GM13976 (cell line): ENCODE measurements at regions not wholly inside any gene's neighbourhood (a gene's known extent, or its start where the extent isn't known, plus 50 kb on each side); places are given as distances from the start of the nearest gene placed in this dataset.

Experiments
- DNase-seq: peaks from one replicate; pipeline ENCODE4 v3.0.0; 2012; ENCODE audit warnings: low spot score
- CTCF ChIP-seq: IDR thresholded peaks from 2 replicates; pipeline ENCODE4 v1.5.1; 2012; ENCODE audit warnings: borderline replicate concordance, mild to moderate bottlenecking; ENCODE audit not compliant: insufficient read depth; ENCODE audit errors: extremely low read depth, missing control alignments, control extremely low read depth
- in situ Hi-C: fragments of 300-500 bp; cut with MboI; formaldehyde crosslinking; loops from one replicate; pipeline ENCODE4 v1.12.0; 2022; ENCODE audit warnings: low sequenced_read_pairs, mixed read lengths, inconsistent platforms; ENCODE audit not compliant: unreplicated experiment

DNA sequence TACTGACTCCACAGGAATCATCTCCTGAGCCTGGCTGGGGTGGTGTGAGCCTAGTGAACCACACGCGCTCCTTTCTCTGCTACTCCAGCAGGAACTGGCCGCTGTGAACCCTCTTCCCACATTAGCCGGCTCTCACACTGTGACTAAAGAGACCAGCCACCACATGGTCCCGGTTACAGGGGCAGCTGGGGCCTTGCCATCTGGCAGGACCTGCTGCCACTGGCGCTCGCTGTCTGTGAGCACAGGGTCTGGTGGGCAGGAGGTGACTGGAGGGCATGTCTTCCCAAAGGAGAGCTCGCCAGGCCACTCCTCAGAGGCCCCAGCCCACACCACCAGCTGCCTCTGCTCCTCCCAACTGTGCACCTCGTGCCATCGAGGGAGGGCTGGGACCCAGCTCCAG lies 99.3 kb downstream of the SINHCAF start:
- no peak for DNase-seq
- TF ChIP-seq CTCF, result no peak
- in situ Hi-C loops, result loop anchor here (25.0 kb wide), 1 partner anchor 114 kb away; no protein-coding TSS in a partner anchor

GRCh38 chr12:31227401-31227981 lies 98.5 kb downstream of the SINHCAF start:
- TF ChIP-seq CTCF, result no peak
- in situ Hi-C loops, result loop anchor here (25.0 kb wide), 1 partner anchor 115 kb away; no protein-coding TSS in a partner anchor
- DNase-seq, result no peak

DNA sequence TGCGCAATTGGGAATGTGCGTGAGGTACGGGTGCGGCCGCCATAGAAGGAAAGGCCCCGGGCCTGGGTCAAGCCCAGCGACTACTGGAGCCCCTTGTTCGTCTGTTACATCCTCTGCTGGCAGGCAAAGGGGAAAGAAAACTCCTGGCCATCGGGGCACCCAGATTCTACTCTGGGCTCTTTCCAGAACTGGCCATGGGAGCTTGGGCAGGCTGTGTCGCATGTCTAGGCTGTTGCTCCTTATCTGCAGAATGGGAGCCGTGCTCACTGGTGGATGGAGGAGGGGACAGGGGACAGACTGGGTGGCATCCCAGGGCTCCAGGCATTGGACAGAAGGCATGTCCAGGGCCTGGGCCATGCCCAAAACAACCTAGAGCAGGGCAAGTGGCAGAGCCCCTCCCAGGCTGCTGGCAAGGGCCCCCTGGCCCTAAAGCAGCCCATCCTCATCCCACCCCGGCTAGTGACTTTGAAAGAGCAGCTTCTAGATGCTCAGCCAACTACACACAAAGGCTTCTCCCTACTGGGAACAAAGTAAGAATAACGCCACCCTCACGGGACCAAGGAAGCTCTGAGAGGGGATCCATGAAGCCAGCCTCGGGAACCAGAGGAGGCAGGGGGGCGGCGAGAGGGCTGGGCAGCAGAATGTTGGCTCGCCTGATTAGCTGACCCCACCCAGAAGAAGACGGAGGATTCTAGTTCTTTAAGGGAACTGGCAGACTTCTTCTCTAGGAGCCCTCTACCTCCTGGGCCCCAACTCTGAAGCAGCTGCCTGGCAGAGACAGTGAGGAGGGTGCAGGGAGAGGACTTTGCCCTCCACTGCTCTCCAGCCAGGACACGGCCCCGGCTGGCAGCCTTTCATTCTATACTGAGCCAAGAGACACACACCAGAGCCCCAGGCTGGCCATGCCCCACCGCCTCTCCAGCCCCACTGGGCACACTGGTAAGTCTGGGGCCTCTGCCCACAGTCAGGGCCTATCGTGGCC lies 96.8 kb downstream of the SINHCAF start:
- DNase-seq, result no peak
- in situ Hi-C loops, result loop anchor here (25.0 kb wide), 1 partner anchor 117 kb away; no protein-coding TSS in a partner anchor
- no peak for TF ChIP-seq CTCF

DNA sequence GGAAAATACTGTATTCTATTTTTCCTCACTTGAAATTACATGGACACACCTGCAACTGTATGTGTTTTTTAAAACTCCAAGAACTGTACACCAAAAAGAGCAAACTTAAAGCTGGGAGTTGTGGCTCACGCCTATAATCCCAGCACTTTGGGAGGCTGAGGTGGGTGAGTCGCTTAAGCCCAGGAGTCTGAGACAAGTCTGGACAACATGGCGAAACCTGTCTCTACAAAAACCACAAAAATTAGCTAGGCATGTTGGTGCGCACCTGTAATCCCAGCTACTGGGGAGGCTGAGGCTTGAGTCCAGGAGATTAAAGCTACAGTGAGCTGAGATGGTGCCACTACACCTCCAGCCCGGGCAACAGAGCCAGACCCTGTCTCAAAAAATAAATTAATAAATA lies 95.9 kb downstream of the SINHCAF start:
- in situ Hi-C loops, result loop anchor here (10.0 to 25.0 kb wide), 2 partner anchors 118 to 385 kb away; no protein-coding TSS in a partner anchor

More for the DNA sequence above, 95.9 kb downstream of the SINHCAF start:
- TF ChIP-seq CTCF, result no peak
- DNase-seq, result no peak
